Heart left ventricle (tissue), 16 donors: ENCODE measurements at regions not wholly inside any gene's neighbourhood (a gene's known extent, or its start where the extent isn't known, plus 50 kb on each side); places are given as distances from the start of the nearest gene placed in this dataset.

Experiments used
- ATAC-seq, 4 donors: fragments of 200-7000 bp; cut with Tn5 transposase; one replicate each; pipeline ENCODE4 v1.9.1; 2020 to 2022; ENCODE audit warnings: moderate library complexity in 4 of 4, mild to moderate bottlenecking in 3 of 4, moderate number of reproducible peaks in 1 of 4
- DNase-seq, 5 donors: peaks; one replicate each; pipeline ENCODE4 v3.0.0-alpha.2; 2020
- H3K27ac ChIP-seq, 12 donors: fragments of 200-600 bp; sonication (generic) in 4 of 12; one replicate each; pipeline versions ENCODE4 v1.5.0 to v1.8.0; 2016 to 2022; ENCODE audit warnings: mild to moderate bottlenecking in 2 of 12
- H3K27me3 ChIP-seq, 9 donors: fragments of 200-600 bp; sonication (generic) in 2 of 9; one replicate each; pipeline versions ENCODE4 v1.5.1 to v1.8.0; 2016 to 2022; ENCODE audit warnings: mild to moderate bottlenecking in 3 of 9
- H3K36me3 ChIP-seq, 9 donors: fragments of 200-600 bp; sonication (generic) in 2 of 9; one replicate each; pipeline versions ENCODE4 v1.5.0 to v1.8.0; 2018 to 2022; ENCODE audit warnings: mild to moderate bottlenecking in 2 of 9
- H3K4me1 ChIP-seq, 12 donors: fragments of 200-600 bp; sonication (generic) in 4 of 12; one replicate each; pipeline versions ENCODE4 v1.5.0 to v1.8.0; 2016 to 2022; ENCODE audit warnings: mild to moderate bottlenecking in 3 of 12
- H3K4me3 ChIP-seq, 12 donors: fragments of 200-600 bp; sonication (generic) in 4 of 12; one replicate each; pipeline versions ENCODE4 v1.5.0 to v1.8.0; 2017 to 2022; ENCODE audit warnings: mild to moderate bottlenecking in 9 of 12, moderate library complexity in 4 of 12
- H3K9me3 ChIP-seq, 12 donors: fragments of 200-600 bp; sonication (generic) in 4 of 12; one replicate each; pipeline versions ENCODE4 v1.5.0 to v1.8.0; 2016 to 2022; ENCODE audit warnings: mild to moderate bottlenecking in 1 of 12
- CTCF ChIP-seq, 12 donors: fragments of 200-600 bp; sonication (generic) in 4 of 12; IDR thresholded peaks; one replicate each; pipeline versions ENCODE4 v1.5.0 to v1.8.0; 2018 to 2022; ENCODE audit warnings: antibody characterized with exemption in 12 of 12, mild to moderate bottlenecking in 5 of 12
- POLR2A ChIP-seq, 2 donors: fragments of 450-650 bp; IDR thresholded peaks; one replicate each; pipeline ENCODE4 v1.6.1; 2017; ENCODE audit warnings: antibody characterized with exemption in 2 of 2, mild to moderate bottlenecking in 2 of 2, moderate library complexity in 2 of 2
- WGBS, 4 donors: extraction: QIAGEN DNeasy Blood & Tissue Kit in 2 of 4; methylation state at CpG; one replicate each; pipeline versions ENCODE4 v1.1.5 to v1.1.7; 2013 to 2018; 5-methylcytosine and 5-hydroxymethylcytosine counted together
- intact Hi-C, 10 donors: fragments of 100-400 bp; cut with DNase I; formaldehyde crosslinking; loops; one replicate each; pipeline versions ENCODE4 v1.11.1 to v1.14.2; 2022
- donor health status: ischemic (EF 13 %, LVEDD 7.1; RV severe dilation, severe dysfunction).
- donor health status: healthy with polysubstance abuse.
- donor health status: DM: no; HTN: yes; CAD: no.
- donor health status: DM: no; HTN: no; CAD: no.
- donor health status: ischemic (EF 25% LVEDD 6.9; RV normal size, moderate dysfunction).
- donor health status: ischemic (EF 25% LVEDD 5.7; RV mildly dilated, moderate dysfunction).
- donor health status: healthy.
- donor health status: DM: yes; HTN: yes; CAD: no.
- donor health status: ischemic (EF 35%, LVEDD 5.7; RV mildly dilated, moderate dysfunction).
- donor health status: nonischemic (EF 11% LVEDD 7.7; RV severe dilation, severe dysfunction).
- donor health status: DM: yes; HTN: yes; CAD: no.
- donor health status: PGD.
- donor health status: ischemic (EF 29% LVEDD 5.4; RV normal size, mild dysfunction).
- donor health status: nonischemic (EF 23%, LVEDD 6.1; RV moderate dilation, normal function).

- TF ChIP-seq POLR2A (IDR thresholded peaks at IDR 0.05) (no peak), CTCF (IDR thresholded peaks at IDR 0.05) (no peak)
- intact Hi-C loops = no loop called here
- no peak overlapping the region for H3K4me3 ChIP-seq
- 92 to 94% (median 93%) methylated on average over 7 of the region's 7 CpGs for WGBS, 4 donors
- peaks cover 0 to 14% (median 0%) of the 10 kb centered on the region in 12 donors for H3K9me3 ChIP-seq
- no peaks in the 10 kb centered on the region for H3K4me1 ChIP-seq
- no peaks in the 10 kb centered on the region for H3K27me3 ChIP-seq
- ATAC-seq (no peak), DNase-seq (no peak)
- no peaks in the 10 kb centered on the region for H3K36me3 ChIP-seq
- no peak overlapping the region for H3K27ac ChIP-seq
Observed at GRCh38 chrX:1075741-1076140, 136.7 kb downstream of the CRLF2 start.

GRCh38 chrX:1075156-1075555 lies 137.3 kb downstream of the CRLF2 start:
- H3K36me3 ChIP-seq = no peaks in the 10 kb centered on the region
- intact Hi-C loops = no loop called here
- no peak for DNase-seq

GRCh38 chrX:1074755-1075154 lies 137.7 kb downstream of the CRLF2 start:
- ATAC-seq (no peak), DNase-seq (no peak)
- TF ChIP-seq POLR2A (IDR thresholded peaks at IDR 0.05) = no peak
- peaks cover 0 to 14% (median 0%) of the 10 kb centered on the region in 12 donors for H3K9me3 ChIP-seq
- H3K36me3 ChIP-seq = no peaks in the 10 kb centered on the region
- no peaks in the 10 kb centered on the region for H3K27me3 ChIP-seq
- intact Hi-C loops = no loop called here
- no peak overlapping the region for H3K27ac ChIP-seq
- no peaks in the 10 kb centered on the region for H3K4me1 ChIP-seq
- no peak overlapping the region for H3K4me3 ChIP-seq
- WGBS, 4 donors = 43 to 83% (median 58%) methylated on average over 8 of the region's 8 CpGs

More at GRCh38 chrX:1075156-1075555, 137.3 kb downstream of the CRLF2 start:
- ATAC-seq = no peak
- TF ChIP-seq CTCF (IDR thresholded peaks at IDR 0.05) (no peak), POLR2A (IDR thresholded peaks at IDR 0.05) (no peak)
- peaks cover 0 to 14% (median 0%) of the 10 kb centered on the region in 12 donors for H3K9me3 ChIP-seq
- H3K27me3 ChIP-seq = no peaks in the 10 kb centered on the region
- no peak overlapping the region for H3K27ac ChIP-seq
- no peaks in the 10 kb centered on the region for H3K4me1 ChIP-seq
- H3K4me3 ChIP-seq = no peak overlapping the region
- WGBS, 4 donors = 80 to 88% (median 84%) methylated on average over 7 of the region's 7 CpGs

GRCh38 chrX:1074172-1074571 lies 138.3 kb downstream of the CRLF2 start:
- DNase-seq (no peak), ATAC-seq (no peak)
- Histone ChIP-seq H3K4me3 (no peak overlapping the region), H3K27me3 (no peaks in the 10 kb centered on the region), H3K4me1 (no peaks in the 10 kb centered on the region), H3K36me3 (no peaks in the 10 kb centered on the region), H3K9me3 (peaks cover 0 to 14% (median 0%) of the 10 kb centered on the region in 12 donors), H3K27ac (no peak overlapping the region)
- 84 to 94% (median 89%) methylated on average over 3 of the region's 3 CpGs for WGBS, 4 donors
- TF ChIP-seq POLR2A (IDR thresholded peaks at IDR 0.05) (no peak), CTCF (IDR thresholded peaks at IDR 0.05) (no peak)
- intact Hi-C loops = no loop called here
